Trophoblast cell (in vitro differentiated cells and primary cell): ENCODE measurements at regions not wholly inside any gene's neighbourhood (a gene's known extent, or its start where the extent isn't known, plus 50 kb on each side); places are given as distances from the start of the nearest gene placed in this dataset.

ENCODE experiments used
- DNase-seq, 2 donors: peaks; one replicate each; pipeline ENCODE4 v3.0.0-alpha.2; 2016
- H2AFZ ChIP-seq: 2 replicates; pipeline ENCODE4 v1.6.1; 2013; ENCODE audit warnings: low read length, moderate library complexity, mild to moderate bottlenecking; ENCODE audit not compliant: insufficient read depth, poor library complexity
- H2AK5ac ChIP-seq: 2 replicates; pipeline ENCODE4 v1.6.1; 2013; ENCODE audit warnings: mild to moderate bottlenecking, low read length
- H2BK120ac ChIP-seq: 2 replicates; pipeline ENCODE4 v1.6.1; 2013; ENCODE audit warnings: low read length, mild to moderate bottlenecking, moderate library complexity; ENCODE audit not compliant: insufficient read depth, poor library complexity
- H2BK12ac ChIP-seq: 2 replicates; pipeline ENCODE4 v1.6.1; 2013; ENCODE audit warnings: mild to moderate bottlenecking, low read length, moderate library complexity
- H2BK5ac ChIP-seq: 2 replicates; pipeline ENCODE4 v1.6.1; 2013; ENCODE audit warnings: low read length, low read depth, moderate library complexity, mild to moderate bottlenecking; ENCODE audit not compliant: poor library complexity
- H3K14ac ChIP-seq: 2 replicates; pipeline ENCODE4 v1.6.1; 2013; ENCODE audit warnings: mild to moderate bottlenecking, low read length
- H3K18ac ChIP-seq: 2 replicates; pipeline ENCODE4 v1.6.1; 2013; ENCODE audit warnings: mild to moderate bottlenecking, low read length
- H3K23ac ChIP-seq: 2 replicates; pipeline ENCODE4 v1.6.1; 2013; ENCODE audit warnings: low read length
- H3K27ac ChIP-seq: 2 replicates; pipeline ENCODE4 v1.5.1; 2013; ENCODE audit warnings: low read depth, mild to moderate bottlenecking, inconsistent platforms, low read length, moderate library complexity
- H3K27me3 ChIP-seq: 2 replicates; pipeline ENCODE4 v1.6.1; 2013; ENCODE audit warnings: inconsistent platforms, mild to moderate bottlenecking, low read length, moderate library complexity; ENCODE audit not compliant: insufficient read depth
- H3K36me3 ChIP-seq, 2 experiments: 1 replicate in 1 of 2; 2 replicates in 1 of 2; pipeline ENCODE4 v1.6.1; 2013; ENCODE audit warnings: low read length in 2 of 2, mild to moderate bottlenecking in 2 of 2, moderate library complexity in 1 of 2; ENCODE audit not compliant: insufficient read depth in 2 of 2, control insufficient read depth in 1 of 2
- H3K4ac ChIP-seq: 2 replicates; pipeline ENCODE4 v1.6.1; 2013; ENCODE audit warnings: low read depth, mild to moderate bottlenecking, low read length, moderate library complexity
- H3K4me1 ChIP-seq, 2 experiments: 1 replicate in 1 of 2; 2 replicates in 1 of 2; pipeline ENCODE4 v1.6.1; 2013; ENCODE audit warnings: low read length in 2 of 2, mild to moderate bottlenecking in 2 of 2, moderate library complexity in 1 of 2; ENCODE audit not compliant: insufficient read depth in 2 of 2, control insufficient read depth in 1 of 2
- H3K4me2 ChIP-seq: 2 replicates; pipeline ENCODE4 v1.6.1; 2013; ENCODE audit warnings: inconsistent platforms, mild to moderate bottlenecking, low read length, moderate library complexity
- H3K4me3 ChIP-seq: 2 replicates; pipeline ENCODE4 v1.5.1; 2013; ENCODE audit warnings: mild to moderate bottlenecking, low read depth, low read length, inconsistent platforms
- H3K79me1 ChIP-seq: one replicate; pipeline ENCODE4 v1.6.1; 2013; ENCODE audit warnings: low read length
- H3K79me2 ChIP-seq: 2 replicates; pipeline ENCODE4 v1.6.1; 2013; ENCODE audit warnings: low read length, mild to moderate bottlenecking; ENCODE audit not compliant: control insufficient read depth, insufficient read depth, poor library complexity
- H3K9ac ChIP-seq: 2 replicates; pipeline ENCODE4 v1.6.1; 2013; ENCODE audit warnings: mild to moderate bottlenecking, low read length
- H3K9me3 ChIP-seq: 2 replicates; pipeline ENCODE4 v1.6.1; 2013; ENCODE audit warnings: low read depth, mild to moderate bottlenecking, control low read depth, inconsistent platforms, low read length; ENCODE audit not compliant: insufficient read depth
- H4K12ac ChIP-seq: 2 replicates; pipeline ENCODE4 v1.6.1; 2013; ENCODE audit warnings: low read depth, mild to moderate bottlenecking, low read length, moderate library complexity
- H4K8ac ChIP-seq: 2 replicates; pipeline ENCODE4 v1.6.1; 2013; ENCODE audit warnings: low read depth, mild to moderate bottlenecking, low read length, moderate library complexity
- H4K91ac ChIP-seq: one replicate; pipeline ENCODE4 v1.6.1; 2013; ENCODE audit warnings: low read depth, mild to moderate bottlenecking, low read length, moderate library complexity
- WGBS: extraction: QIAGEN DNeasy Blood & Tissue Kit; methylation state at CpG from one replicate; pipeline ENCODE4 v1.1.7; 2013; ENCODE audit warnings: missing lambda C conversion rate; ENCODE audit not compliant: insufficient read length, insufficient coverage; ENCODE audit errors: extremely low coverage; 5-methylcytosine and 5-hydroxymethylcytosine counted together

- WGBS, result no CpG with 5 or more reads among the region's 1 CpG
Observed at GRCh38 chr6:92292067-92292466, 1127.3 kb downstream of the EPHA7 start.

GRCh38 chr6:92289831-92290230 lies 1129.5 kb downstream of the EPHA7 start:
- no peak overlapping the region for H2AFZ ChIP-seq
- no peak overlapping the region for H2AK5ac ChIP-seq
- H3K4ac ChIP-seq, result no peak overlapping the region
- H2BK12ac ChIP-seq, result no peak overlapping the region
- no peak overlapping the region for H3K14ac ChIP-seq
- H4K8ac ChIP-seq, result no peak overlapping the region
- H3K27me3 ChIP-seq, result no peaks in the 10 kb centered on the region
- H3K9ac ChIP-seq, result no peak overlapping the region
- no peak overlapping the region for H3K4me3 ChIP-seq
- no peak overlapping the region for H3K27ac ChIP-seq
- no peak overlapping the region for H3K23ac ChIP-seq
- H3K4me1 ChIP-seq, result no peaks in the 10 kb centered on the region
- H3K36me3 ChIP-seq, result no peaks in the 10 kb centered on the region
- no peak for DNase-seq
- H4K91ac ChIP-seq, result no peak overlapping the region
- no peaks in the 10 kb centered on the region for H3K9me3 ChIP-seq
- no peak overlapping the region for H2BK120ac ChIP-seq
- H3K79me2 ChIP-seq, result no peaks in the 10 kb centered on the region
- no peak overlapping the region for H3K4me2 ChIP-seq
- H2BK5ac ChIP-seq, result no peak overlapping the region
- no peak overlapping the region for H3K18ac ChIP-seq
- H4K12ac ChIP-seq, result no peak overlapping the region
- no peaks in the 10 kb centered on the region for H3K79me1 ChIP-seq

More at GRCh38 chr6:92292067-92292466, 1127.3 kb downstream of the EPHA7 start:
- Histone ChIP-seq H3K4me1 (no peaks in the 10 kb centered on the region), H2BK5ac (no peak overlapping the region), H2BK12ac (no peak overlapping the region), H2BK120ac (no peak overlapping the region), H3K4me2 (no peak overlapping the region), H3K79me1 (no peaks in the 10 kb centered on the region), H4K12ac (no peak overlapping the region), H3K4ac (no peak overlapping the region), H3K36me3 (no peaks in the 10 kb centered on the region), H3K23ac (no peak overlapping the region), H3K18ac (no peak overlapping the region), H4K91ac (no peak overlapping the region), H2AFZ (no peak overlapping the region), H3K9ac (no peak overlapping the region), H3K4me3 (no peak overlapping the region), H3K79me2 (no peaks in the 10 kb centered on the region), H3K27me3 (no peaks in the 10 kb centered on the region), H4K8ac (no peak overlapping the region), H3K27ac (no peak overlapping the region), H3K14ac (no peak overlapping the region), H3K9me3 (no peaks in the 10 kb centered on the region), H2AK5ac (no peak overlapping the region)
- DNase-seq, result no peak

- Histone ChIP-seq H3K4me3 (no peak overlapping the region), H2AFZ (no peak overlapping the region), H3K14ac (no peak overlapping the region), H4K12ac (no peak overlapping the region), H3K27ac (no peak overlapping the region), H3K9me3 (no peaks in the 10 kb centered on the region), H3K4ac (no peak overlapping the region), H3K4me1 (no peaks in the 10 kb centered on the region), H3K9ac (no peak overlapping the region), H3K18ac (no peak overlapping the region), H2BK5ac (no peak overlapping the region), H3K4me2 (no peak overlapping the region), H3K27me3 (no peaks in the 10 kb centered on the region), H3K79me2 (no peaks in the 10 kb centered on the region), H2BK12ac (no peak overlapping the region), H3K79me1 (no peaks in the 10 kb centered on the region), H4K91ac (no peak overlapping the region), H2BK120ac (no peak overlapping the region), H2AK5ac (no peak overlapping the region), H3K23ac (no peak overlapping the region), H4K8ac (no peak overlapping the region), H3K36me3 (no peaks in the 10 kb centered on the region)
- DNase-seq, result no peak
- WGBS, result no CpG with 5 or more reads among the region's 3 CpGs
Observed at GRCh38 chr6:92281571-92282076, 1137.7 kb downstream of the EPHA7 start.

- Histone ChIP-seq H4K12ac (no peak overlapping the region), H3K18ac (no peak overlapping the region), H4K91ac (no peak overlapping the region), H3K23ac (no peak overlapping the region), H3K79me2 (no peaks in the 10 kb centered on the region), H2BK5ac (no peak overlapping the region), H3K9ac (no peak overlapping the region), H3K4me2 (no peak overlapping the region), H3K79me1 (no peaks in the 10 kb centered on the region), H3K27me3 (no peaks in the 10 kb centered on the region), H3K9me3 (no peaks in the 10 kb centered on the region), H2BK120ac (no peak overlapping the region), H3K36me3 (no peaks in the 10 kb centered on the region), H2BK12ac (no peak overlapping the region), H3K4me3 (no peak overlapping the region), H3K4ac (no peak overlapping the region), H4K8ac (no peak overlapping the region), H3K4me1 (no peaks in the 10 kb centered on the region), H2AK5ac (no peak overlapping the region), H2AFZ (no peak overlapping the region), H3K27ac (no peak overlapping the region), H3K14ac (no peak overlapping the region)
- no CpG with 5 or more reads among the region's 5 CpGs for WGBS
- no peak for DNase-seq
Observed at GRCh38 chr6:92275150-92275549, 1144.2 kb downstream of the EPHA7 start.
